Adrenal gland (tissue), 9 donors: ENCODE measurements at regions not wholly inside any gene's neighbourhood (a gene's known extent, or its start where the extent isn't known, plus 50 kb on each side); places are given as distances from the start of the nearest gene placed in this dataset.

ENCODE experiments used
- DNase-seq, 7 donors: peaks; one replicate each; pipeline ENCODE4 v3.0.0-alpha.2; 2019 to 2020
- H3K27ac ChIP-seq, 5 donors: fragments of 200-600 bp; sonication (generic) in 4 of 5; 1 replicate in 3 of 5; 2 replicates in 2 of 5; pipeline versions ENCODE4 v1.5.1 to v1.8.0; 2016 to 2020; ENCODE audit warnings: mild to moderate bottlenecking in 1 of 5
- H3K27me3 ChIP-seq: fragments of 200-600 bp; 2 replicates; pipeline ENCODE4 v1.8.0; 2021
- H3K36me3 ChIP-seq, 2 donors: fragments of 200-600 bp; replicated peaks in 1 of 2; 1 replicate in 1 of 2; 2 replicates in 1 of 2; pipeline versions ENCODE4 v1.5.1 to v1.8.0; 2018 to 2022
- H3K4me1 ChIP-seq, 2 donors: fragments of 200-600 bp; replicated peaks in 1 of 2; 1 replicate in 1 of 2; 2 replicates in 1 of 2; pipeline versions ENCODE4 v1.5.1 to v1.8.0; 2018 to 2021
- H3K4me3 ChIP-seq, 4 donors: fragments of 200-600 bp; sonication (generic) in 3 of 4; one replicate each; pipeline ENCODE4 v1.5.1; 2016 to 2018
- H3K9me3 ChIP-seq, 3 donors: fragments of 200-600 bp; sonication (generic) in 1 of 3; replicated peaks in 1 of 3; 1 replicate in 2 of 3; 2 replicates in 1 of 3; pipeline versions ENCODE4 v1.5.1 to v1.8.0; 2016 to 2021
- CTCF ChIP-seq, 6 experiments: fragments of 450-650 bp in 4 of 6; fragments of 200-600 bp in 2 of 6; sonication (generic) in 1 of 6; IDR thresholded peaks; 1 replicate in 5 of 6; 2 replicates in 1 of 6; pipeline versions ENCODE4 v1.5.1 to v1.8.0; 2016 to 2021; ENCODE audit warnings: antibody characterized with exemption in 6 of 6, mild to moderate bottlenecking in 2 of 6, moderate library complexity in 1 of 6
- POLR2A ChIP-seq, 2 donors: fragments of 450-650 bp; IDR thresholded peaks; one replicate each; pipeline ENCODE4 v1.6.1; 2017; ENCODE audit warnings: antibody characterized with exemption in 2 of 2, mild to moderate bottlenecking in 2 of 2, moderate library complexity in 1 of 2
- WGBS, 4 donors: extraction: QIAGEN DNeasy Blood & Tissue Kit in 2 of 4; methylation state at CpG; one replicate each; pipeline versions ENCODE4 v1.1.5 to v1.1.7; 2013 to 2017; 5-methylcytosine and 5-hydroxymethylcytosine counted together
- intact Hi-C, 2 donors: fragments of 100-400 bp; cut with DNase I; formaldehyde crosslinking; loops; one replicate each; pipeline versions ENCODE4 v1.14.1 to v1.15.0; 2022 to 2023
- donor health status: healthy with polysubstance abuse.
- donor health status: Bipolar disorder and iron deficiency.
- donor health status: DM: yes; HTN: yes; CAD: no.
- donor health status: DM: no; HTN: no; CAD: no.
- donor health status: DM: no; HTN: no; CAD: no.

GRCh38 chr13:79709471-79709870 lies 228.5 kb downstream of the NDFIP2 start:
- Histone ChIP-seq H3K9me3 (no peaks in the 10 kb centered on the region), H3K27me3 (no peaks in the 10 kb centered on the region), H3K36me3 (no peaks in the 10 kb centered on the region), H3K27ac (no peak overlapping the region), H3K4me1 (no peaks in the 10 kb centered on the region), H3K4me3 (no peak overlapping the region)
- TF ChIP-seq POLR2A (IDR thresholded peaks at IDR 0.05) (no peak), CTCF (IDR thresholded peaks at IDR 0.05) (no peak)
- DNase-seq, result no peak
- intact Hi-C loops, result no loop called here
- WGBS, 4 donors, result 64 to 81% (median 73%) methylated on average over 2 of the region's 2 CpGs

- no peaks in the 10 kb centered on the region for H3K36me3 ChIP-seq
- no peak for DNase-seq
- H3K9me3 ChIP-seq, result no peaks in the 10 kb centered on the region
- no peaks in the 10 kb centered on the region for H3K27me3 ChIP-seq
- H3K4me3 ChIP-seq, result no peak overlapping the region
- TF ChIP-seq CTCF (IDR thresholded peaks at IDR 0.05), result no peak
- no peak for TF ChIP-seq POLR2A (IDR thresholded peaks at IDR 0.05)
- intact Hi-C loops, result no loop called here
- WGBS, 4 donors, result 80 to 95% (median 84%) methylated on average over 1 of the region's 1 CpG
- no peaks in the 10 kb centered on the region for H3K4me1 ChIP-seq
- H3K27ac ChIP-seq, result no peak overlapping the region
Measured at GRCh38 chr13:79703772-79704171, 222.8 kb downstream of the NDFIP2 start.

- no peaks in the 10 kb centered on the region for H3K36me3 ChIP-seq
- TF ChIP-seq CTCF (IDR thresholded peaks at IDR 0.05), result no peak
- no peak for TF ChIP-seq POLR2A (IDR thresholded peaks at IDR 0.05)
- no peaks in the 10 kb centered on the region for H3K27me3 ChIP-seq
- 79 to 93% (median 85%) methylated on average over 2 of the region's 2 CpGs for WGBS, 4 donors
- H3K4me3 ChIP-seq, result no peak overlapping the region
- DNase-seq, result no peak
- no peaks in the 10 kb centered on the region for H3K9me3 ChIP-seq
- no peak overlapping the region for H3K27ac ChIP-seq
- intact Hi-C loops, result no loop called here
- H3K4me1 ChIP-seq, result no peaks in the 10 kb centered on the region
Measured at GRCh38 chr13:79695754-79696153, 214.8 kb downstream of the NDFIP2 start.

GRCh38 chr13:79692846-79693245 lies 211.9 kb downstream of the NDFIP2 start:
- Histone ChIP-seq H3K36me3 (no peaks in the 10 kb centered on the region), H3K27me3 (no peaks in the 10 kb centered on the region), H3K4me1 (no peaks in the 10 kb centered on the region), H3K9me3 (no peaks in the 10 kb centered on the region), H3K4me3 (no peak overlapping the region), H3K27ac (no peak overlapping the region)
- intact Hi-C loops, result no loop called here
- TF ChIP-seq POLR2A (IDR thresholded peaks at IDR 0.05), result no peak
- TF ChIP-seq CTCF (IDR thresholded peaks at IDR 0.05), result no peak
- no peak for DNase-seq
- 69 to 88% (median 80%) methylated on average over 1 of the region's 1 CpG for WGBS, 4 donors
